Breast epithelium (tissue), 3 donors: ENCODE measurements at regions not wholly inside any gene's neighbourhood (a gene's known extent, or its start where the extent isn't known, plus 50 kb on each side); places are given as distances from the start of the nearest gene placed in this dataset.

Experiments
- CTCF ChIP-seq, 3 donors: fragments of 450-650 bp; IDR thresholded peaks; one replicate each; pipeline ENCODE4 v1.5.1; 2016 to 2017; ENCODE audit warnings: antibody characterized with exemption in 3 of 3, mild to moderate bottlenecking in 3 of 3, moderate library complexity in 3 of 3
- POLR2A ChIP-seq: fragments of 450-650 bp; IDR thresholded peaks from one replicate; pipeline ENCODE4 v1.6.1; 2016; ENCODE audit warnings: antibody characterized with exemption, mild to moderate bottlenecking, moderate library complexity
- POLR2AphosphoS5 ChIP-seq, 3 donors: sonication (generic); formaldehyde crosslinking; IDR thresholded peaks; one replicate each; pipeline ENCODE4 v1.6.1; 2017; ENCODE audit warnings: antibody characterized with exemption in 3 of 3

- no peak for TF ChIP-seq CTCF (IDR thresholded peaks at IDR 0.05)
- no peak for TF ChIP-seq POLR2A
- no peak for TF ChIP-seq POLR2AphosphoS5 (IDR thresholded peaks at IDR 0.05)
Measured at GRCh38 chr4:91916219-91916618, 387.5 kb upstream of the GRID2 start.
